Right hindlimb (tissue), 1 donor: ENCODE measurements at regions not wholly inside any gene's neighbourhood (a gene's known extent, or its start where the extent isn't known, plus 50 kb on each side); places are given as distances from the start of the nearest gene placed in this dataset.

ENCODE experiments used
- DNase-seq: peaks from one replicate; pipeline ENCODE4 v3.0.0-alpha.2; 2018

DNA sequence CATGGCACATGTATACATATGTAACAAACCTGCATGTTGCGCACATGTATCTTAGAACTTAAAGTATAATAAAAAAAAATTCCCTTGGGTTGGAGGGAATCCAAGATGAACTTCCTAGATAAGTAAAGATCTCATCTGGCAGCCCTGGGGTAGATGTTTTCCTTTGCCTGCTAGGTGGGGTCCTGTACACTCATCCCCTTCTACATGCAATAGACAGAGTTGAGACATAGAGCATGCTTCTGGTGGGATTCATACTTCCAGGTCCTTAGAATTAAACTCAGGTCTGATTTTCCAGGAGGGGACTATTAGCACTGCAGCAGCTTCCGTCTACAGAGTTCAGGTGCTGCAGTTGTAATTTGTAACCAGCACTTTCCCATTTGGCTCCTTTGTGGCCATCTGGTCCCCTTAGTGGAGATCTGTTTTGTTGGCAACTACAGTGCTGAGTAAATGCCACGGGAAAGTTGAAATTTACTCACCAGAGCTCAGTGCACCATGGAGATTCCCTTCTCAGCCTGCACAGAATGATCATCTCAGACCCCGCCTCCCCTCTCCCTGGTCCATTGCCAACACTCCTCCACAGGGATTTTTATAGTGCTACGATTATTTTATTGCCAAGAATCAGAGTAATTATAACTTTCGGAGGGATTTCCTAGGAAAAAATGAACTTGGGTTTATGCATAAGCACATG lies 220.1 kb upstream of the E2F8 start:
- peak; percentile 60 for DNase-seq

DNA sequence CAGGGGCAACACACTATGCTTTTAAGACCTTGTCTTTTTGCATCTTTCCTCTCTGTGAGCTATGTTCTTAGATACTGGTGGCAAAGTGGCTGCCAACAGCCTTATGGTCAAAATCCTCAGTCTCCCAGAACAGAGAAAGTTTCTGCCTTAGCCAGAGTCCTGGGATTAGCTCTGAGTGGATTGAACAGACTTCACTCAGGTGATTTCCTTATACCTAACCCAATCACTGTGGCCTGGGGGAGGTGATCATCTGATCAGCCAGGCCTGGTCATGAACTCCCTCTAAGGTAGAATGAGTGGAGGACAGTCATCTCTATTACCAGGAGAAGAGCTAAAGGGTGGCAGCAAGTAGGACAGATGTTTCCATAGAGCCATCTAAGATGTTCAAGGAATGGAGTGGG lies 218.5 kb upstream of the E2F8 start:
- DNase-seq: no peak

DNA sequence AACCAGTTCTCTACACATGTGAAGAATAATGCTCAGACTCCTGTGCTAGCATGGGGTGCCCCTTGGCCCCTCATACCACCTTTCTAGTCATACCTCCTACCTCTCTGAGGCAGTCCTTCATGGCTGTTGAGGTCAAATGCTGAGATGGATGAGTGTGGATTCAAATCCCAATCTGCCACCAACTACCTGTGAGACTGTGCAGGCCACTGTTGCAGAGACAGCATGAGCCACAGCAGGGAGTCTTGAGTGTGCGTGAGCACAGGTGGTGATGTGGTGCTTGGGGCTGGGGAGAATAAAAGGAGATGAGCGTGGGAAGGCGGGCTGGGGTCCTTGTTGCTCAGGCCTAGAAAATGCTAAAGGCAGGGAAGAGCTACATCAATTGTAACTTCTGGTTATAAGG lies 218.0 kb upstream of the E2F8 start:
- DNase-seq: no peak

DNA sequence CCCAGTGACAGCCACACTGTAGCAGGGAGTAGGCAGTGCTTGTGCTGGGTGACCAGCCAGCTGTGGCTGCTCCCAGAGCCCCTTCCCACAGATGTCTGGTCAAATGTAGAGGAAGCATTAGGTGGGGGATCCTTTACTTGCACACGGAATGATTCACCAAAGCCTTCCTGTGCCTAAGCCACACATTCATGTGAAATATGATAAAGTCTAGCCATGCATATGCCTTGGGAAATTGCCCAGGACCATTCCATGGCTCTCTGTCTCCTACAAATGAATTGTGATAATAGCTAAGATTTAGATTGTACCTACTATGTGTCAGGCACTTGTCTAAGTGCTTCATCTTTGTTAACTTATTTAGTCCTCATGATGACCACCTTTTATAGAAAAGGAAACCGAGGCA lies 217.5 kb upstream of the E2F8 start:
- DNase-seq: no peak

DNA sequence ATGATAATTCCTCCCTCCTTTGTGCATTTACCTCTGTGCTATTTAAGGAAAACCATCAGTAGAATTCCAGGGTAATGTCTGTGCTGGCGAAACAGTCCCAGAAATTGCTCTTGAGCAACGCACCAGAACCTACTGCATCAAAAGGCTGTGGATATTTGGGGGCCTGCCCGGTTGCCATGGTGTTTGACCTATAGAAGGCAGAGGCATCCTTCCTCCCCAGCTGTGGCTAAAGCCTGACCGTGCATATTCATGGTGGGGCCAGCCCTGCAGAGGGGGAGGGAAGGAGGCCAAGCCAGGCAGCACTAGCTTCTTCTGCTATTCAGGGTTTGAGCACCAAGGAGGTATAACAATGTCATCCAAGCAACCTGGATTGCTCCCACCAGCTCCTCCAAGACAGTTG lies 215.0 kb upstream of the E2F8 start:
- no peak for DNase-seq

DNA sequence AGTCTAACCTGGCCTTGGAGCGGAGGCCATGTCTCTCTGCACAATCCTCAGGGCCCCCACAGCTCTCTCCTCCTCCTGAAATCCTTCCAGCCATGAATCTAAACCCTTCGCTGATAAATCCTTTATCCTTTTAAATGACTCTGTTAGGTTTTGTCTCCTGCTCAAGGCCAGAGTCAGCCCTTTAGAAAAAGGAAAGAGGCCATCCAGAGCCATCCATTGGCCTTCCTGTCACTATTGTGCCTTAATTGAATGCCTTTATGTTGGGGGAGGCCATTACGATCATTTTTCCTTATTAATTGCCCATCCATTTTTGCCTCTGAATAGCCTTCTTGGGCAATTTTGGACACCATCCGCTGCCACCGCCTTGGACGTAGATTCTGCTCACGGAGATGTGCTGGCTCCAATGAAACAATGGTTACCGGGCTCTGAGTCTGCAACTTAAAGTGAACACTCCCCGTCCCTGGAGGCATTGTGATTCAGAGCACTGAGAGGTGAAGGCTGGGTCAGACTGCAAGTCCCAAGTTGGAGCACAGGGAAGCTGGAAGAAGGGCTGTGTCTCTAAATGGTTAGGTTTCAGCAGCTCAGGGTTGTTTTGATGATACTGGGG lies 213.0 kb upstream of the E2F8 start:
- no peak for DNase-seq

DNA sequence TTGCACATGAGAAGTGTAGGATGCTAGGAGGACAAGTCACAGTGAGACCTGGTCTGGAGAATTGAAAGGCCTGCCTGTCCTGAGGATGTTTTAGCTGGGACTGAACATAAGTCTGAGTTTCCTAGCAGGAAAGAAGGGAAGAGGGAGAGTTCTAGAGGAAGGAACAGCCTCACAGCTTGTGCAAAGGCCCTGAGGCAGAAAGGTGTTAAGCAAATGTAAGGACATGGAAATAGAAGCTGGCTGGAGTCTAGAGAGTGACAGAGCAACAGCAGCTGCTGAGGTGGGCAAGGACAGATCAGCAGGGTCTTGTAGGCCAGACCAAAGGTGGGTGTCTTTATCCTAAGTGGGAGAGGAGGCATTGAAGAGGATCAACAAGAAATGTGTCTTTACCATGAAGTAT lies 210.9 kb upstream of the E2F8 start:
- DNase-seq: no peak

DNA sequence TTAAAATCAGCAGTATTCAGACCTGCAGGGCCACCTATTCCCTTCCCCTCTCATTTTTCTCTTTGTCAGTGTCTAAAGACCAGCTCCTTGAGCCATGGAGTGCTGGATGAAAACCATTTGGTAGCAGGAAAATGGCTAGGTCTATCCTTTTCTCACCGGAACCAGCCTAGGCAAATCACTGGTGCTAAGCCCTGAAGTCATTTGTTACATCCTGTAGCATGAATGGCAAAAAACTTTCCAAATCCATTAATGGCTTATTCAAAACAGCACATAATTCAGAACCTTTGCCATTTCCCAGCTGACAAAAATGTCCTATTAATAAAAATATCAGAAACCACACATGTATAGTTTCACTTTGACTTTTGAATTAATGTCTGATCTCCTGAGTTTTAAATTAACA lies 209.5 kb upstream of the E2F8 start:
- DNase-seq: no peak

DNA sequence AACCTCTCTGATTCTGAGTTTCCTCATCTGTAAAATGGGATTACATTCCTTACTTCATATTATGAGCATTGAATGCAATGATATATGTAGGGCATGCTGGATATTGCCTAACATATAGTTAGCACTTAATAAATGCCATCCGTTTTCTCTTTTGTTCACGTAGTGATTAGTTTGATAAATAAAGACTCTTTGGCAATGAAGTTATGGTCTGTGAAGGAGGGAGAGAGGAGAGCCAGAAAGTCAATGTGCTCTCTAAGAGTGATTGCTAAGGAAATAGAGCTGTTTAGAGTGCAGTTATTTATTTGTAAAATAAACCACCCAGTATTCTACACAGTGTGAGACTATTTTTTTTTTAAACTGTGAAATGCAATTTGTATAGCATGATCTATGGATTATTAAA lies 207.9 kb upstream of the E2F8 start:
- DNase-seq: no peak

DNA sequence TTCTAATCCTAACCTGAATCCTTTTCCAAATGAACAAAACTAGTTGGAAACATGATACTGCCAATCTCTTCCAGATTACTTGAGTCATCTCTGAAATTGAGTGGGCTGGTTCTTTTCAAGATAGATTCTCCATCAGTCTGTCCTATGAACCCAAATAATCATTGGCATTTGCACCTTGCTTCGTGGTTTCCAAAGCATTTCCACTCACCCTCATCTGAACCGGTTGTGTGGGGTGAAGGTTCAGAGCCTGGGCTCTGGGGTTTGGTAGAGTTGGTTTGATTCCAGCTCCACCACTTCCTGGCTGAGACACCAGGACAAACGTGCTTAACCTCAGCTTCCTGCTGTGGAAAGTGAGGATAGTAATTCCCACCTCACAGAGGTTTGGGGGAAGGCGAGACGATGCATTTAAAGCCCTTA lies 206.4 kb upstream of the E2F8 start:
- DNase-seq: no peak

DNA sequence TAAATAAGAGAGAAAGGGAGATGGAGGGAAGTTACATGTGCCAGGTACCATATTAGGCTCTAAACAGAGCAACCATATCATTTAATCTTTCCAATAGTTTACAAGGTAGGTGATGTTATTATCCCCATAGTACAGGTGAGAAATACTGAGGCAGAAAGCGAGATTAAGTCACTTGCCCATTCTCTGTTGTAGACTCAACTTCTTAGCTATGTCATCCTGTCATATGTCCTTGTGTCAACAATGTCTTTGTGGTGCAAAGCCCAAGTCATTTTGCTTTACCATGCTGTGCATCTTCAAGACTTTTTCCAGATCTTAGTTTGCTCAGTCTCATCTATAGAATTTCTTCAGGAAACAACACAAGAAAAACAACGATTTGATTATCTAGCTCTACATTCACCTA lies 205.0 kb upstream of the E2F8 start:
- no peak for DNase-seq

DNA sequence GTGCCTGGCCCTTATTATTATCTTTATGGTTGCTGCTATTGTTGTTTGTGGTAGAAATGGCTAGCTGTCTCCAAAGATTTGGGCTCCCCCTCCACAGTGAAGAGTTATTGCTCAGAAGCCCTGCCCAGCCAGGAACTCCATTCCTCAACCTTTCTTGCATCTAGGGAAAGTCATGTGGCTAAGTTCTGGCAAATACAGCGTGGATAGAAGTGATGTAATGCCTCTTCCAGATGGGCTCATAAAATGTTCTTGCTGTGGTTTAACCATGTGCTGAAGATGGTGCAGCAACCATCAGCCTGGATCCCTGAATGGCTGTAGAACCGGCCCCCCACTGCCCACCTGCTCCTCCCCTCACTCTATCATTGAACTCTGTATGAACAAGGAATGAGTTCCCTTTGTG lies 203.5 kb upstream of the E2F8 start:
- no peak for DNase-seq

DNA sequence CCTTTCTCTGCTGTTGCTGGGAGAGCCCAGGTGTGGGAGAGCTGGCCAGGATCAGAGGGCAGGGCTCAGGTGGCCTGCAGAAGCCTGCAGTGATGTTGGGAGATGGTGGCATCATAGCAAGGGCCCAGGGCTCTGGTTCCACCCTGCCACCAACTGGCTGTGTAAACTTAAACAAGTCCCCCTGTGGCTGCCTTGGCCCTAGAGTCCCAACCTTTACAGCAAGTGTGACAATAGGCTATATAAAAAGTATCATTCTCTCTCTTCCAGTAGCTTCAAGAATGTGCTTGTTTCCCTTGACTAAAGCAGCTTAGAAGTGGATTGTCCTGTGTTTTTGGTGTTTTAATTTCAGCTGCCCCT lies 201.8 kb upstream of the E2F8 start:
- DNase-seq: no peak

DNA sequence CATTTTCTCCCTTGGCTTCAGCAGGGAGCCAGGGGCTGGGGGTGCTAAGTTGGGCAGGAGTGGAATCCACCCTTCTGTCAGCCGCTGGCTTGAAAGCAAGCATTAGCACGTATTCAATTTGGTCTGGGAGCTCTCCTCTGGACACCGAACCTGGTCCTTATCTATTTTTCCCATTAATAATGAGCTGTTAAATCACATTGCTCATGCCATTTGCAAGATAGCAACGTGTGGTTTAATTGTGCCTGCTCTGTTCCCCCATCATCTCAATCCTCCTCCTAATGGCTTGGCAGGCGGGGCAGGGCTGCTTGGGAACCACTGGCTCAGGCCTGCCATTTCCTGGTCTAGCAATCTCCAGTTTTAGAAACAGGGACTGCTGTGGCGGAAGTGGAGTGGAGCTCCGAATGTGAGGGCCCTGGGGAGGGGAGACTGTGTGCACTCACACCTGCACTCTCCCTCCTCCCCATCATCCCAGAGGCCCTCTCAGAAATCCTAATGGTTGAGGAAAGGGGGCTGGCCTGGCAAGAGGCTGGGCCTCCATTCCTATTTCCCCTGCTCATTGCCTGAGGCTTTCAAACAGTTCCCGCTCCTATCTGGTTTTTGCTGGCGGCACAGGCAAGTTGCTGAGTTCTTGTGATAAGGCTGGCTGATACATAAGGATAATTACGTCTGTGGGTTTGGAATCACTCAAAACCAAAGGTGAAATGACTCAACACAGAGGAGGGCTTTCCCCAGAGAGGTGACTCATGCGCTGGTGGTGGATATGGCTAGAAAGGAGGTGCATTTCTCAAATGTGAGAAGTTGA lies 201.2 kb upstream of the E2F8 start:
- no peak for DNase-seq

DNA sequence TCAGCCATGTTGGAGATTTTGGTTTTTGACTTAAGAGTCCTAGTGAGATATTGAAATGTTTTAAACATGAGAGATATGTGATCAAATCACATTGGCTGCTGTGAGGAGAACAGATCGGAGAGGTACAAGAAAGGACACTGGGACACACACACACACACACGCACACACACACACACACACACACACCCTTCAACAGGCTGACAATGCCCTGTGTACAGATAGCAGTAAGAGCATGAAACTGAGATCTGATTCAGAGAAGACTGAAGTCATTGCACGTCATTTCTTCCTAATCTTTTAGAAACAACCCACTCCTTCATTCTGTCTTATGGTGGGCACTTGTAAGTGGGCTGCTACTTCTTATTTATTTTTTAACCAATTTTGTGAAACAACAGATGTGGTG lies 200.5 kb upstream of the E2F8 start:
- no peak for DNase-seq

DNA sequence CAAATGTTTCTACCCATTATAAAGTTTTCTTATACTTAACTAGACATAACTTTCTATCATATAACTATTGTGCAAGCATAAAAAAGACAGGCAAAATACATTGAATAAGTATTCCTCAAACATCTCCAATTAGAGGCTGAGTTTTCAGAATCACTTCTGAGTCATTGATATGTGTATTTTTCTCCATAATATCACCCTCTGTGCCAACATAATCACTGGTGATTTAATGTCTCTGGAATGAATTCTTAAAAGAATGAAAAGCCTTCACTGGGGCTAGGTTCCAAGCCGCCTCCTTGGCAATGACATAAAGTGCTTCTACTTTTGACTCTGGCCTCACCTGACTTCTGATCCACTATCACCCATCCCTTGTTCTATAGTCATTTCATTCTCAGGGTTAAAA lies 197.0 kb upstream of the E2F8 start:
- no peak for DNase-seq

DNA sequence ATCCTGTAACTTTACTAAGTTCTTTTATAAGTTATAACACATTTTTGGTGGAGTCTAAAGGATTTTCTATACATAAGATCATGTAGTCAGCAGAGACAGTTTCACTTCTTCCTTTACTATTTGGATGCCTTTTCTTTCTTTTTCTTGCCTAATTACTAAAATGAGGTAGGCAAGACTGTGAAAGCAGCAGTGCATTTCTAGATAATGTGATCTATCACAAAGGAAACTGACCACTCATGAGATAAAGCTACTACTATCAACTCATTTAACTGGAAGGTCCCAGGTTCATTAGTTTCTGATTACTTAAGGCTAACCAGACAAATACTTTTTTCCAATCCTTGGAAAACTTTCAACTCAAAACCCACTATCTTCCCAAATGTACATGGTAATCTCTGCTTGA lies 196.2 kb upstream of the E2F8 start:
- no peak for DNase-seq

DNA sequence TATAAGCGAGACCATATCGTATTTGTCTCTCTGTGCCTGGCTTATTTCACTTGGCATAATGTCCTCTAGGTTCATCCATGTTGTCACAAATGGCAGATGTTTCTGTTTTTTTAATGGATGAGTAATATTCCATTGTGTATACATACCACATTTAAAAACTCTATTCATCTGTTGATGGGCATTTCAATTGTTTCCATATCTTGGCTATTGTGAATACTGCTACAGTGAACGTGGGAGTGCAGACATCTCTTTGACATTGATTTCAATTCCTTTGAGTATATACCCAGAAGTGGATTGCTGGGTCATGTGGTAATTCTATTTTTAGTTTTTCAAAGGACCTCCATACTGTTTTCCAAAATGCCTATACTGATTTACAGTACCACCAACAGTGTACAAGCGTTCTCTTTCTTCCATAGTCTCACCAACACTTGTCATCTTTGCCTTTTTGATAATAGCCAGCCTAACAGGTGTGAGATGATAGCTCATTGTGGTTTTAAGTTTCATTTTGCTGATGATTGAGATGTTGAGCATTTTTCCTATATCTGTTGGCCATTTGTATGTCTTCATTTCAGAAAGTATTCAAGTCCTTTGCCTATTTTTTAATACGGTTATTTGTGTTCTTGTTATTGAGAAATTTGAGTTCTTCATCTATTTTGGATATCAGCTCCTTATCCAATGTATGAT lies 194.7 kb upstream of the E2F8 start:
- DNase-seq: no peak

DNA sequence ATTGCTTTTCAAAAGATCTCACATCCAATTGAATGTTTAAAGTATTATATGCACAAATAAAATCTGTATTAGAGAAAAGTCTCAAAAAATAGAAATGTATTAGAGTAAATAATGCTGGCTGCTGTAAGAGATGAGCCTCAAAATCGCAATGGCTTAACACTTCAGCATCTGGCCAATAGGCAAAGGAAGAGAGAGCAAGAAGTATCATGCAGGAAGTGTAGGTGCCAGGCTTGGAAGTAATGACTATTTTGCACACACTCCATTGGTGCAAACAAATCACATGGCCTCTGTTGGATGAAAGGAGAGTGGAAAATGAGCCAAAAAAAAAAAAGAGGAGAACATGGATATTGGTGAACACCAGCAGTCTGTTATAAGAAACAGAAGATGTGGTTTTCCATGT lies 193.0 kb upstream of the E2F8 start:
- no peak for DNase-seq

DNA sequence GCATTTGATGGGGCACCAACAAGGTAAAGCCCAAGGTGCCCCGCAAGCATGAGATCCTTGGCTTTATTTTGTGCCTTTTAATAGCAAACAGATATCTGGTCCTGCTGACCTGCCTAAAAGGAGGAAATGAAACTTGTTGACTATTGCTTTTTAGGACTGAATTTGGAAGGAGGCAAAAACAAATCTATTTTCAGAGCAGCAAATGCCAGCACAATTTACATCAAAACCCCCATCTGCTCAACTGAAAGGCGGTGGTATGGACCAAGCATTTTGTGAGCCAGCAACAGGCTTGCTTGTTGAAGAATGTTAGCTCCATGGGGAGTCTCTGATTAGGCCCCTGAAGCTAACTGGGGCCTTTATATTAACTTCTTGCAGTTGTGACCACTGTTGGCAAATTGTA lies 192.6 kb upstream of the E2F8 start:
- DNase-seq: no peak

DNA sequence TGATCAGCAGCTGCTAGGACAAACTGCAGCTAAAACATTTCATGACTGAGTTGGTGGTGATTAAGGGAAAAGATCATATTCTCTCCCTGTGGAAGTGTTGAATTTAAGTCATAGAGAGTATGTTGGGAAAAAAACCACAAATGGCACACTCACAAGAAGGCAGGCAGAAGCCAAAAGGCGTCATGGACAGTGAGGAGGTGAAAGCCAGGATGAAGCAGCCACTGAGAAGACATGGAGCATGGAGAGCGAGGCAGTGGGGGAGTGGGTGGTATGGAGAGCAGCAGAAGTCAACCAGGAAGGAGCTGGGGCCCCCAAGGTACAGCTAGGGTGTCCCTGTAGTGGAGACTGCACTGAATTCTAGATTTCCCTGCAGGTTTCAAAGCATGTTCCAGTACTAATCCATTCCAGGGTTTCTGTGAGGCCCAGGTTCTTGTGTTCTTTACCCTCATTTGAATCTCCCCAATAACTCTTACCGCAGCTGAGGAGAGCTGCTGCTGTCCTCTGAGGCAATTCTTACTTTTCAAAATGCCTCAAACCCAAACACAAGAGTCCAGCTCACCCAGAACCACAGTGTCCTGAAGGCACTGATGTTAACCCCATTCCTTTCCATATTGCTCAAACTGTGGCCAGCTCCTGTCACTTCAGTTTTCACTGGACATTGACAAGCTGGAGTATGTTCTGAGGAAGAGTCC lies 191.8 kb upstream of the E2F8 start:
- DNase-seq: peak; percentile 78

DNA sequence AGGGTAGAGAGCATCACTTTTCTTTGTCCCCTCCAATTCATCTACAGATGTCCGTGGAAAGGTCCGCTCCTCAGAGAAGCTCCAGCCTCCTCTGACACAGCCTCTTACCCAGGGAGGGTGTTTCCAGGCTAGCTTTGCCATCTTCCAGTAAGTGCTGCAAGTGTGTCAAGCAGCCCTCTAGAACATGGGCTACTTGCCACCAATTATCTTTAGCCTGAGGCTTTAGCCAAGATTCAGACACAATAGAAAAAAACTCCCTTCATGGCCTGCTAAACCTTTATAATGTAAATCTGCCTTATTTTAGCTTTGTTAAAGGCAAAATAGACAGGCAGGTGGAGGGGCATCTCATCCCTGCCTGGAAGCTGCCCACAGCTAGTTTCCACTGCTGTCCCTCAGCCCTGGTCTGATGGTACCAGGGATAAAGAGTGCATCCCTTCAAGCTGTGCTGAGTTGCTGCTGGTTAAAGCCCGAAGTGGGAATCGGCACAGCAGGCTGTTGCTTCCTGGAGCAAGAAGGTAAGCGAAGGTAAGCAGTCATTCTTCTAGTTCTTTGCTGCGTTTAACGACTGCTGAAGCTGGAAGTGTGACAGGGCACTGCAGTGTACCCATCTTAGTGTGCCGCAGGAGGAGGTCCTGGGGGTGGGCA lies 190.1 kb upstream of the E2F8 start:
- no peak for DNase-seq

DNA sequence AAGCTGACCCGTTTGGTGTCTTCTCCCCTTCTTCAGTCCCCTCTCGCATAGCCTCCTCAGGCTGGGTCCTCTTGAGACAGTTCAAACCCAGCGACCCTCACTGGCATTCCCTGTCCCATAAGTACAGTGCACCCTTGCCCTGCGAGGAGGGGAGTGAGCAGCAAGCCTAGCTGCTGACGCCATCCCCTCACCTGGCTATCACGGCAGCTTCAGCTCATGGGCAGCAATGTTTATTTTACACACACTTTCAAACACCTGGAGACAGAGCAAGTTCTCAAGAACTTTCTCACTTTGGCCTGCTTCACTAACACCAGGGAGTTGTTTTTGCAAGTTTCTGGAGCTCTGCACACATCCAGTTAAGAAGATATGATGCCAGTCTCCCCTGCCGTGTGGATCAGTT lies 189.6 kb upstream of the E2F8 start:
- DNase-seq: no peak
